DND-41 (cell line): ENCODE measurements at regions not wholly inside any gene's neighbourhood (a gene's known extent, or its start where the extent isn't known, plus 50 kb on each side); places are given as distances from the start of the nearest gene placed in this dataset.

Experiments
- ATAC-seq: fragments of 200-7000 bp; cut with Tn5 transposase; 3 replicates; pipeline ENCODE4 v1.9.1; 2021; ENCODE audit warnings: low read depth; ENCODE audit not compliant: insufficient read depth
- DNase-seq: peaks from one replicate; pipeline ENCODE4 v3.0.0-alpha.2; 2020
- H2AFZ ChIP-seq: 2 replicates; pipeline ENCODE4 v1.6.0; 2012; ENCODE audit warnings: low read depth, low read length
- H3K27ac ChIP-seq: 2 replicates; pipeline ENCODE4 v1.5.1; 2012; ENCODE audit warnings: low read length, inconsistent platforms
- H3K27me3 ChIP-seq: fragments of 200-600 bp; sonication (generic); 2 replicates; pipeline ENCODE4 v1.6.0; 2012; ENCODE audit warnings: low read length, mild to moderate bottlenecking, inconsistent platforms; ENCODE audit not compliant: insufficient read depth, poor library complexity
- H3K36me3 ChIP-seq: 2 replicates; pipeline ENCODE4 v1.5.1; 2012; ENCODE audit warnings: low read length, inconsistent platforms; ENCODE audit not compliant: insufficient read depth
- H3K4me1 ChIP-seq: 2 replicates; pipeline ENCODE4 v1.5.1; 2012; ENCODE audit warnings: mild to moderate bottlenecking, low read length; ENCODE audit not compliant: insufficient read depth
- H3K4me2 ChIP-seq: 2 replicates; pipeline ENCODE4 v1.6.0; 2012; ENCODE audit warnings: mild to moderate bottlenecking, moderate library complexity, low read length, inconsistent platforms; ENCODE audit not compliant: insufficient read depth
- H3K4me3 ChIP-seq, 2 experiments: fragments of 200-600 bp in 1 of 2; shearing (Covaris generic) in 1 of 2; 2 replicates each; pipeline ENCODE4 v1.5.1; 2012 to 2016; ENCODE audit warnings: inconsistent platforms in 2 of 2, low read length in 2 of 2, mild to moderate bottlenecking in 2 of 2, low read depth in 1 of 2, moderate library complexity in 1 of 2
- H3K79me2 ChIP-seq: 2 replicates; pipeline ENCODE4 v1.6.0; 2012; ENCODE audit warnings: low read length, inconsistent platforms; ENCODE audit not compliant: insufficient read depth
- H3K9ac ChIP-seq: 2 replicates; pipeline ENCODE4 v1.6.0; 2012; ENCODE audit warnings: low read depth, mild to moderate bottlenecking, inconsistent platforms, low read length, moderate library complexity
- H3K9me3 ChIP-seq: 2 replicates; pipeline ENCODE4 v1.5.1; 2012; ENCODE audit warnings: low read length, moderate library complexity, mild to moderate bottlenecking, inconsistent platforms; ENCODE audit not compliant: insufficient read depth, severe bottlenecking
- H4K20me1 ChIP-seq: 2 replicates; pipeline ENCODE4 v1.6.0; 2012; ENCODE audit warnings: low read length; ENCODE audit not compliant: insufficient read depth
- CTCF ChIP-seq: IDR thresholded peaks from 2 replicates; pipeline ENCODE4 v1.5.1; 2012; ENCODE audit warnings: borderline replicate concordance, low read length, moderate library complexity, mild to moderate bottlenecking; ENCODE audit not compliant: poor library complexity, severe bottlenecking; ENCODE audit errors: extremely low read depth
- EZH2 ChIP-seq: IDR thresholded peaks from 3 replicates; pipeline ENCODE4 v1.6.1; 2012; ENCODE audit warnings: borderline replicate concordance, low read depth, mild to moderate bottlenecking, moderate library complexity, low read length, inconsistent platforms; ENCODE audit not compliant: severe bottlenecking

GRCh38 chr2:74739129-74739528 is 85.1 kb downstream of the SEMA4F start:
- ATAC-seq (no peak), DNase-seq (no peak)
- peaks cover 10% of the 10 kb centered on the region for H3K9me3 ChIP-seq
- H3K36me3 ChIP-seq: no peaks in the 10 kb centered on the region
- no peak overlapping the region for H3K27ac ChIP-seq
- H3K4me1 ChIP-seq: peaks cover 19% of the 10 kb centered on the region
- H3K27me3 ChIP-seq: no peaks in the 10 kb centered on the region
- H2AFZ ChIP-seq: no peak overlapping the region
- TF ChIP-seq CTCF (no peak), EZH2 (no peak)
- H3K79me2 ChIP-seq: no peaks in the 10 kb centered on the region
- H3K4me3 ChIP-seq: no peak overlapping the region
- no peak overlapping the region for H3K4me2 ChIP-seq
- no peaks in the 10 kb centered on the region for H4K20me1 ChIP-seq
- no peak overlapping the region for H3K9ac ChIP-seq

- DNase-seq (no peak), ATAC-seq (no peak)
- H3K4me2 ChIP-seq: no peak overlapping the region
- H2AFZ ChIP-seq: no peak overlapping the region
- peaks cover 12% of the 10 kb centered on the region for H3K4me1 ChIP-seq
- no peaks in the 10 kb centered on the region for H3K79me2 ChIP-seq
- H3K4me3 ChIP-seq: no peak overlapping the region
- no peaks in the 10 kb centered on the region for H4K20me1 ChIP-seq
- no peaks in the 10 kb centered on the region for H3K36me3 ChIP-seq
- TF ChIP-seq CTCF (no peak), EZH2 (no peak)
- no peak overlapping the region for H3K9ac ChIP-seq
- no peaks in the 10 kb centered on the region for H3K27me3 ChIP-seq
- peaks cover 10% of the 10 kb centered on the region for H3K9me3 ChIP-seq
- H3K27ac ChIP-seq: no peak overlapping the region
Observed at GRCh38 chr2:74739733-74740241, 85.7 kb downstream of the SEMA4F start.

GRCh38 chr2:74740395-74740740 is 86.3 kb downstream of the SEMA4F start:
- Histone ChIP-seq H3K9ac (no peak overlapping the region), H3K27me3 (no peaks in the 10 kb centered on the region), H3K9me3 (peaks cover 10% of the 10 kb centered on the region), H4K20me1 (no peaks in the 10 kb centered on the region), H3K4me1 (peaks cover 7% of the 10 kb centered on the region), H3K4me2 (no peak overlapping the region), H3K36me3 (no peaks in the 10 kb centered on the region), H2AFZ (no peak overlapping the region), H3K79me2 (no peaks in the 10 kb centered on the region), H3K4me3 (no peak overlapping the region), H3K27ac (no peak overlapping the region)
- ATAC-seq: no peak
- DNase-seq: no peak
- no peak for TF ChIP-seq CTCF
- no peak for TF ChIP-seq EZH2

GRCh38 chr2:74740741-74741431 is 86.8 kb downstream of the SEMA4F start:
- Histone ChIP-seq H3K4me1 (peaks cover 1% of the 10 kb centered on the region; the same call in 1 of the 2 replicates), H3K27ac (no peak overlapping the region), H3K4me2 (no peak overlapping the region), H3K79me2 (no peaks in the 10 kb centered on the region), H2AFZ (no peak overlapping the region), H3K9me3 (peaks cover 10% of the 10 kb centered on the region), H3K36me3 (no peaks in the 10 kb centered on the region), H4K20me1 (no peaks in the 10 kb centered on the region), H3K9ac (no peak overlapping the region), H3K4me3 (no peak overlapping the region), H3K27me3 (no peaks in the 10 kb centered on the region)
- no peak for ATAC-seq
- TF ChIP-seq CTCF (no peak), EZH2 (no peak)
- DNase-seq: no peak
